ENCODE measurements at regions not wholly inside any gene's neighbourhood (a gene's known extent, or its start where the extent isn't known, plus 50 kb on each side); places are given as distances from the start of the nearest gene placed in this dataset.

DNA sequence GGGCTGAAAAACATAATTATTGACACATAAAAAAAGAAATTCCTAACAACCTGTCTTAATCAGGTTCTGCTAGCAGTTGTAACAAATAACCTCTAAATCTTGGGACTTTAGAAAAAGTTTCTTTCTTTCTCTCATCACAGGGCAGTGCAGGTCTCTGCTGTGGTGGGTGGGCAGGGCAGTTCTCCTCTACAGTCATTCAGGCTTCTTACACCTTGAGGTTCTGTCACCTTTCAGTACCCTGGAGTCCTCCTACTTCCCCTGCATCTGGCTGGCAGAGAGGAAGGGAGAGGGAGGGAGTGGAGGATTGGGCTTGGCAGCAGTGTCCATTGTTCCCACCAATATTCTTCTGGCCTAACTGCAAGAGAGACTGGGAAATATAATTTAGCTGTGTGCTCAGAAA lies 112.2 kb upstream of the ANKRD55 start:
- DNase-seq (ENCODE audit: low spot score) (no peak), ATAC-seq (no peak)
- H3K9me3 Mint-ChIP-seq: no peaks in the 10 kb centered on the region
- no peaks in the 10 kb centered on the region for H3K36me3 Mint-ChIP-seq
- no peak overlapping the region for H3K27ac Mint-ChIP-seq
- no peak overlapping the region for H3K4me3 Mint-ChIP-seq
- H3K27me3 Mint-ChIP-seq: peaks cover 19 to 31% of the 10 kb centered on the region in 2 donors
- no peaks in the 10 kb centered on the region for H3K4me1 Mint-ChIP-seq (ENCODE audit: low read depth in 2 of 2)

DNA sequence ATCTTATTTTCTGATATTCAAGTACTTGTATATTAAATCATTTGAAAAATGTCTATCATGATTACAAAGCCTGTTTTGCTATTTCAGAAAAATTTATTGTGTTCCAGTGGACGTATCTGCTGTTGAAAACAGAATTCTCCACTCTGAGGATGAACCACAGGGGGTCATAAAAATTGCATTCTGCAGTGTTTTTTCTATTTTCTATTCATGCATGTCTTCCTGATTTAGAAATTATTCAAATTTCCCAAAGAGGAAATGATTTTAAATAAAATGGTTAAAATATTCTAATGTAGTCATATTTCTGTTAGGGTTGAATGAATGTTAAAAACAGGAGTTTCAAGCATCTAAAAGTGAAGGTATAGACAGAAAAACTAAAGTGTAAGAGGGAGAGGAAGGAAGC lies 111.5 kb upstream of the ANKRD55 start:
- Mint-ChIP-seq H3K27me3 (peaks cover 16 to 34% of the 10 kb centered on the region in 2 donors), H3K9me3 (no peaks in the 10 kb centered on the region), H3K27ac (no peak overlapping the region), H3K4me1 (ENCODE audit: low read depth in 2 of 2) (no peaks in the 10 kb centered on the region), H3K4me3 (no peak overlapping the region), H3K36me3 (no peaks in the 10 kb centered on the region)
- DNase-seq (ENCODE audit: low spot score) (no peak), ATAC-seq (no peak)

- no peaks in the 10 kb centered on the region for H3K4me1 Mint-ChIP-seq (ENCODE audit: low read depth in 2 of 2)
- no peak for DNase-seq (ENCODE audit: low spot score)
- no peaks in the 10 kb centered on the region for H3K36me3 Mint-ChIP-seq
- no peak overlapping the region for H3K4me3 Mint-ChIP-seq
- no peaks in the 10 kb centered on the region for H3K9me3 Mint-ChIP-seq
- no peak overlapping the region for H3K27ac Mint-ChIP-seq
- peaks cover 13 to 33% of the 10 kb centered on the region in 2 donors for H3K27me3 Mint-ChIP-seq
- no peak for ATAC-seq
Measured at GRCh38 chr5:56343988-56344387, 110.9 kb upstream of the ANKRD55 start.

GRCh38 chr5:56342616-56343015 lies 109.5 kb upstream of the ANKRD55 start:
- DNase-seq (ENCODE audit: low spot score) (no peak), ATAC-seq (no peak)
- Mint-ChIP-seq H3K9me3 (peaks cover 3% of the 10 kb centered on the region), H3K4me1 (ENCODE audit: low read depth in 2 of 2) (no peaks in the 10 kb centered on the region), H3K27ac (no peak overlapping the region), H3K36me3 (no peaks in the 10 kb centered on the region), H3K27me3 (peaks cover 15 to 40% of the 10 kb centered on the region in 2 donors), H3K4me3 (no peak overlapping the region)

DNA sequence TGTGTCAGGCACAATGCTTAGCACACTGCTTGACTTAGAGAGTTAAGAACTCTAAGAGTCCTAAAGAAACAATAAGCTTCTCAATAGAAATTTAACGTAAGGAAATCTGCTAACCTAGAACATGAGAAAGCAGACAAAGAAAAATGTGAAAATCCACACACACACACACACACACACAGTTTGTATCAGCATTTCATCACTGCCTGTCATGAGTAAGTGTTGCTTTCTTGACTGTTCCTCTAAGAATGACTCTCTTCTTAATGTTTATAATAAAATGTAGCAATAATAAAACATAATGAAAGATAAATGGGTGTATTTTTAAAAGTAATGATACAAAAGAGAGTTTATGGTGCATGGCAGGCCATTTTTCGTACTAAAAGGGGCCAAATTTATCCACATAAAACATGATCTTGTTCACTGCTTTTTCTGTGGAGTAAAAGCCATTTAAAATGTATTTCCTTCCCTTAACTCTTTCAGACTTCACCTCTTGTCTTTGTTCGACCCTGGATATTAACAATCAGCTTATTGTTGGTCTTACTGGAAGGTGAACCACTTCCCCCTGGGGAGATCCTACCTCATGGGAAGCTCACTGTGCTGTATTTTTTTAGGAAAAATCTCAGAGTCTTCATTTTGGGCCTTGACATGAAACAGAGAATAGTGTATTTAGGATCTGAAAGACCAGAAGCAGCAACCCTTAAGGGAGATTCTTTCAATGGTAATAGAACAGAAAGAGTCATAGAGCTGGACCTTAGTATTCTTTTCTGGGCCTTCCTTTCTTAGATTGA lies 107.3 kb upstream of the ANKRD55 start:
- DNase-seq (ENCODE audit: low spot score): no peak
- no peaks in the 10 kb centered on the region for H3K4me1 Mint-ChIP-seq (ENCODE audit: low read depth in 2 of 2)
- peaks cover 3% of the 10 kb centered on the region for H3K9me3 Mint-ChIP-seq
- peaks cover 10 to 40% of the 10 kb centered on the region in 2 donors for H3K27me3 Mint-ChIP-seq
- H3K4me3 Mint-ChIP-seq: no peak overlapping the region
- no peaks in the 10 kb centered on the region for H3K36me3 Mint-ChIP-seq
- H3K27ac Mint-ChIP-seq: no peak overlapping the region
- ATAC-seq: no peak

GRCh38 chr5:56339732-56340131 lies 106.6 kb upstream of the ANKRD55 start:
- no peak for DNase-seq (ENCODE audit: low spot score)
- H3K27me3 Mint-ChIP-seq: peaks cover 10 to 40% of the 10 kb centered on the region in 2 donors
- H3K4me1 Mint-ChIP-seq (ENCODE audit: low read depth in 2 of 2): no peaks in the 10 kb centered on the region
- H3K4me3 Mint-ChIP-seq: no peak overlapping the region
- H3K27ac Mint-ChIP-seq: no peak overlapping the region
- H3K36me3 Mint-ChIP-seq: no peaks in the 10 kb centered on the region
- ATAC-seq: no peak
- peaks cover 3% of the 10 kb centered on the region for H3K9me3 Mint-ChIP-seq

DNA sequence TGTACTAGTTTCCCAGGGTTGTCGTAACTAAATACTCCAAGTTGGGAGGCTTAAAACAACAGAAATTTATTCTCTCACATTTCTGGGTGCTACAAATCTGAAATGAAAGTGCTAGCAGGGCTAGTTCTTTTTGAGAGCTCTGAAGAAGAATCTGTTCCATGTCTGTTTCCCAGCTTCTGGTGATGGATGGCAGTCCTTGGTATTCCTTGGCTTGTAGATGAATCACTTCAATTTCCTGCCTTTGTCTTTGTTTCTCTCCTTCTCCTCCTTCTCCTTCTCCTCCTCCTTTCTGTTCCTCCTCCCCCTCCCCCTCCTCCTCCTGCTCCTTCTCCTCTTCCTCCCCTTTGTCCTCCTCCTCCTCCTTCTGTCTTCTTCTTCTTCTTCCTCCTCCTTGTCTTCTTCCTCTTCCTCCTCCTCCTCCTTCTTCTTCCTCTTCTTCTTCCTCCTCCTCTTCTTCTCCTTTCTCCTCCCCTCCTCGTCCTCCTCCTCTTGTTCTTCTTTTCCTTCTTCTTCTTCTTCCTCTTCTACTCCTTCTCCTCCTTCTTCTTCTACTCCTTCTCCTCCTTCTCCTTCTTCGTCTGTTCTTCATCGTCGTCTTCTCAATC lies 104.7 kb upstream of the ANKRD55 start:
- no peak overlapping the region for H3K4me3 Mint-ChIP-seq
- H3K27me3 Mint-ChIP-seq: peaks cover 7 to 37% of the 10 kb centered on the region in 2 donors
- peaks cover 3% of the 10 kb centered on the region for H3K9me3 Mint-ChIP-seq
- ATAC-seq: no peak
- no peaks in the 10 kb centered on the region for H3K4me1 Mint-ChIP-seq (ENCODE audit: low read depth in 2 of 2)
- H3K36me3 Mint-ChIP-seq: no peaks in the 10 kb centered on the region
- no peak for DNase-seq (ENCODE audit: low spot score)
- no peak overlapping the region for H3K27ac Mint-ChIP-seq

DNA sequence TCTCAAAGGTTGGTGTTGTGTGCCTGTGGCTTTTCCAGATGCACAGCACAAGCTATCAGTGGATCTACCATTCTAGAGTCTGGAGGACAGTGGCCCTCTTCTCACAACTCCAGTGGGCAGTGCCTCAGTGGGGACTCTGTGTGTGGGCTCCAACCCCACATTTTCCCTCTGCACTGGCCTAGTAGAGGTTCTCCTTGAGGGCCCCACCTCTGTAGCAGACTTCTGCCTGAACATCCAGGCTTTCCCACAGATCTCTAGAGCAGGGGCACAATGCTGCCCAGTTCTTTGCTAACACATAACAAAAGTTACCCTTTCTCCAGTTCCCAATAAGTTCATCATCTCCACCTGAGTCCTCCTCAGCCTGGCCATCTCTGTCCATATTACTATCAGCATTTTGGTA lies 102.1 kb upstream of the ANKRD55 start:
- H3K27me3 Mint-ChIP-seq: peaks cover 13 to 31% of the 10 kb centered on the region in 2 donors
- H3K4me3 Mint-ChIP-seq: no peak overlapping the region
- H3K27ac Mint-ChIP-seq: no peak overlapping the region
- no peak for ATAC-seq
- no peak for DNase-seq (ENCODE audit: low spot score)
- H3K4me1 Mint-ChIP-seq (ENCODE audit: low read depth in 2 of 2): peaks cover 0 to under 1% of the 10 kb centered on the region in 2 donors
- H3K36me3 Mint-ChIP-seq: no peaks in the 10 kb centered on the region
- peaks cover 3% of the 10 kb centered on the region for H3K9me3 Mint-ChIP-seq

- Mint-ChIP-seq H3K4me3 (no peak overlapping the region), H3K4me1 (ENCODE audit: low read depth in 2 of 2) (peaks cover 13 to 36% of the 10 kb centered on the region in 2 donors), H3K27me3 (peaks cover 22 to 32% of the 10 kb centered on the region in 2 donors), H3K27ac (no peak overlapping the region), H3K36me3 (no peaks in the 10 kb centered on the region), H3K9me3 (no peaks in the 10 kb centered on the region)
- ATAC-seq (no peak), DNase-seq (ENCODE audit: low spot score) (no peak)
Measured at GRCh38 chr5:56330806-56331205, 97.7 kb upstream of the ANKRD55 start.

GRCh38 chr5:56330167-56330566 lies 97.0 kb upstream of the ANKRD55 start:
- Mint-ChIP-seq H3K4me3 (peak overlapping the region; percentile 64), H3K4me1 (ENCODE audit: low read depth in 2 of 2) (peaks cover 13 to 36% of the 10 kb centered on the region in 2 donors), H3K36me3 (no peaks in the 10 kb centered on the region), H3K9me3 (no peaks in the 10 kb centered on the region), H3K27me3 (peaks cover 28 to 38% of the 10 kb centered on the region in 2 donors), H3K27ac (peak overlapping the region; percentile 55 to 67)
- ATAC-seq (no peak), DNase-seq (ENCODE audit: low spot score) (no peak)

GRCh38 chr5:56329652-56330051 lies 96.5 kb upstream of the ANKRD55 start:
- Mint-ChIP-seq H3K4me3 (peak overlapping the region; percentile 64), H3K36me3 (no peaks in the 10 kb centered on the region), H3K9me3 (no peaks in the 10 kb centered on the region), H3K4me1 (ENCODE audit: low read depth in 2 of 2) (peaks cover 13 to 36% of the 10 kb centered on the region in 2 donors), H3K27ac (peak overlapping the region; percentile 55 to 67), H3K27me3 (peaks cover 32 to 41% of the 10 kb centered on the region in 2 donors)
- ATAC-seq (no peak), DNase-seq (ENCODE audit: low spot score) (no peak)

GRCh38 chr5:56328753-56329560 lies 95.8 kb upstream of the ANKRD55 start:
- ATAC-seq (peak; percentile 45 to 51), DNase-seq (ENCODE audit: low spot score) (no peak)
- Mint-ChIP-seq H3K27ac (peak overlapping the region; percentile 55 to 67), H3K36me3 (no peaks in the 10 kb centered on the region), H3K27me3 (peaks cover 32 to 38% of the 10 kb centered on the region in 2 donors), H3K4me1 (ENCODE audit: low read depth in 2 of 2) (peaks cover 13 to 36% of the 10 kb centered on the region in 2 donors), H3K9me3 (no peaks in the 10 kb centered on the region), H3K4me3 (peak overlapping the region; percentile 64)

GRCh38 chr5:56327809-56328208 lies 94.7 kb upstream of the ANKRD55 start:
- DNase-seq (ENCODE audit: low spot score) (peak; percentile 66), ATAC-seq (peak; percentile 91 to 98)
- Mint-ChIP-seq H3K4me1 (ENCODE audit: low read depth in 2 of 2) (peaks cover 13 to 36% of the 10 kb centered on the region in 2 donors), H3K36me3 (no peaks in the 10 kb centered on the region), H3K27me3 (peaks cover 32 to 36% of the 10 kb centered on the region in 2 donors), H3K4me3 (peak overlapping the region; percentile 64), H3K9me3 (no peaks in the 10 kb centered on the region), H3K27ac (peak overlapping the region; percentile 55 to 67)

- H3K27ac Mint-ChIP-seq: peak overlapping the region in 1 of 2 donors; percentile 55
- H3K27me3 Mint-ChIP-seq: peaks cover 30 to 36% of the 10 kb centered on the region in 2 donors
- H3K36me3 Mint-ChIP-seq: no peaks in the 10 kb centered on the region
- no peaks in the 10 kb centered on the region for H3K9me3 Mint-ChIP-seq
- ATAC-seq (no peak), DNase-seq (ENCODE audit: low spot score) (no peak)
- H3K4me1 Mint-ChIP-seq (ENCODE audit: low read depth in 2 of 2): peaks cover 13 to 36% of the 10 kb centered on the region in 2 donors
- H3K4me3 Mint-ChIP-seq: no peak overlapping the region
Measured at GRCh38 chr5:56326770-56327169, 93.6 kb upstream of the ANKRD55 start.
